ENCODE measurements at regions not wholly inside any gene's neighbourhood (a gene's known extent, or its start where the extent isn't known, plus 50 kb on each side); places are given as distances from the start of the nearest gene placed in this dataset.

- peaks cover 7% of the 10 kb centered on the region; the same call in 1 of the 2 replicates for H3K9me3 ChIP-seq (ENCODE audit: control insufficient read depth, insufficient read depth, low read length)
- no peak overlapping the region for H3K9ac ChIP-seq (ENCODE audit: low read depth, low read length)
- no peaks in the 10 kb centered on the region; the same call in 1 of the 2 replicates for H3K36me3 ChIP-seq (ENCODE audit: insufficient read depth, low read length)
- H3K4me1 ChIP-seq (ENCODE audit: insufficient read depth, low read length): no peaks in the 10 kb centered on the region
Measured at GRCh38 chr12:126076515-126076914, 1011.3 kb downstream of the AACS start.

GRCh38 chr12:126083926-126084325 is 1018.7 kb downstream of the AACS start:
- Histone ChIP-seq H3K9ac (ENCODE audit: low read depth, low read length) (no peak overlapping the region), H3K9me3 (ENCODE audit: control insufficient read depth, insufficient read depth, low read length) (no peaks in the 10 kb centered on the region), H3K4me1 (ENCODE audit: insufficient read depth, low read length) (no peaks in the 10 kb centered on the region), H3K36me3 (ENCODE audit: insufficient read depth, low read length) (no peaks in the 10 kb centered on the region)

- no peaks in the 10 kb centered on the region for H3K36me3 ChIP-seq (ENCODE audit: insufficient read depth, low read length)
- no peak overlapping the region for H3K9ac ChIP-seq (ENCODE audit: low read depth, low read length)
- no peaks in the 10 kb centered on the region for H3K4me1 ChIP-seq (ENCODE audit: insufficient read depth, low read length)
- H3K9me3 ChIP-seq (ENCODE audit: control insufficient read depth, insufficient read depth, low read length): no peaks in the 10 kb centered on the region
Measured at GRCh38 chr12:126084480-126084879, 1019.2 kb downstream of the AACS start.

- no peaks in the 10 kb centered on the region for H3K36me3 ChIP-seq (ENCODE audit: insufficient read depth, low read length)
- H3K9me3 ChIP-seq (ENCODE audit: control insufficient read depth, insufficient read depth, low read length): no peaks in the 10 kb centered on the region
- H3K4me1 ChIP-seq (ENCODE audit: insufficient read depth, low read length): no peaks in the 10 kb centered on the region
- no peak overlapping the region for H3K9ac ChIP-seq (ENCODE audit: low read depth, low read length)
Measured at GRCh38 chr12:126086242-126086641, 1021.0 kb downstream of the AACS start.

GRCh38 chr12:126087692-126088091 is 1022.5 kb downstream of the AACS start:
- Histone ChIP-seq H3K9me3 (ENCODE audit: control insufficient read depth, insufficient read depth, low read length) (no peaks in the 10 kb centered on the region), H3K36me3 (ENCODE audit: insufficient read depth, low read length) (no peaks in the 10 kb centered on the region), H3K4me1 (ENCODE audit: insufficient read depth, low read length) (no peaks in the 10 kb centered on the region), H3K9ac (ENCODE audit: low read depth, low read length) (no peak overlapping the region)

- Histone ChIP-seq H3K36me3 (ENCODE audit: insufficient read depth, low read length) (no peaks in the 10 kb centered on the region), H3K9ac (ENCODE audit: low read depth, low read length) (no peak overlapping the region), H3K9me3 (ENCODE audit: control insufficient read depth, insufficient read depth, low read length) (no peaks in the 10 kb centered on the region), H3K4me1 (ENCODE audit: insufficient read depth, low read length) (no peaks in the 10 kb centered on the region)
Measured at GRCh38 chr12:126093908-126094307, 1028.7 kb downstream of the AACS start.

- H3K9ac ChIP-seq (ENCODE audit: low read depth, low read length): no peak overlapping the region
- no peaks in the 10 kb centered on the region for H3K36me3 ChIP-seq (ENCODE audit: insufficient read depth, low read length)
- H3K9me3 ChIP-seq (ENCODE audit: control insufficient read depth, insufficient read depth, low read length): no peaks in the 10 kb centered on the region
- H3K4me1 ChIP-seq (ENCODE audit: insufficient read depth, low read length): no peaks in the 10 kb centered on the region
Measured at GRCh38 chr12:126095748-126096510, 1030.7 kb downstream of the AACS start.

- Histone ChIP-seq H3K4me1 (ENCODE audit: insufficient read depth, low read length) (no peaks in the 10 kb centered on the region), H3K9ac (ENCODE audit: low read depth, low read length) (no peak overlapping the region), H3K9me3 (ENCODE audit: control insufficient read depth, insufficient read depth, low read length) (no peaks in the 10 kb centered on the region), H3K36me3 (ENCODE audit: insufficient read depth, low read length) (no peaks in the 10 kb centered on the region)
Measured at GRCh38 chr12:126106706-126107105, 1041.5 kb downstream of the AACS start.

GRCh38 chr12:126107659-126108058 is 1042.4 kb downstream of the AACS start:
- Histone ChIP-seq H3K36me3 (ENCODE audit: insufficient read depth, low read length) (no peaks in the 10 kb centered on the region), H3K9ac (ENCODE audit: low read depth, low read length) (no peak overlapping the region), H3K9me3 (ENCODE audit: control insufficient read depth, insufficient read depth, low read length) (no peaks in the 10 kb centered on the region), H3K4me1 (ENCODE audit: insufficient read depth, low read length) (no peaks in the 10 kb centered on the region)

GRCh38 chr12:126108247-126108646 is 1043.0 kb downstream of the AACS start:
- H3K9ac ChIP-seq (ENCODE audit: low read depth, low read length): no peak overlapping the region
- H3K36me3 ChIP-seq (ENCODE audit: insufficient read depth, low read length): no peaks in the 10 kb centered on the region
- H3K4me1 ChIP-seq (ENCODE audit: insufficient read depth, low read length): no peaks in the 10 kb centered on the region
- H3K9me3 ChIP-seq (ENCODE audit: control insufficient read depth, insufficient read depth, low read length): no peaks in the 10 kb centered on the region

- no peaks in the 10 kb centered on the region for H3K9me3 ChIP-seq (ENCODE audit: control insufficient read depth, insufficient read depth, low read length)
- no peaks in the 10 kb centered on the region for H3K36me3 ChIP-seq (ENCODE audit: insufficient read depth, low read length)
- H3K9ac ChIP-seq (ENCODE audit: low read depth, low read length): no peak overlapping the region
- H3K4me1 ChIP-seq (ENCODE audit: insufficient read depth, low read length): no peaks in the 10 kb centered on the region
Measured at GRCh38 chr12:126112141-126112540, 1046.9 kb downstream of the AACS start.

- H3K9ac ChIP-seq (ENCODE audit: low read depth, low read length): no peak overlapping the region
- H3K36me3 ChIP-seq (ENCODE audit: insufficient read depth, low read length): no peaks in the 10 kb centered on the region
- no peaks in the 10 kb centered on the region for H3K9me3 ChIP-seq (ENCODE audit: control insufficient read depth, insufficient read depth, low read length)
- H3K4me1 ChIP-seq (ENCODE audit: insufficient read depth, low read length): no peaks in the 10 kb centered on the region
Measured at GRCh38 chr12:126112849-126113248, 1047.6 kb downstream of the AACS start.

- Histone ChIP-seq H3K36me3 (ENCODE audit: insufficient read depth, low read length) (no peaks in the 10 kb centered on the region), H3K4me1 (ENCODE audit: insufficient read depth, low read length) (no peaks in the 10 kb centered on the region), H3K9ac (ENCODE audit: low read depth, low read length) (no peak overlapping the region), H3K9me3 (ENCODE audit: control insufficient read depth, insufficient read depth, low read length) (no peaks in the 10 kb centered on the region)
Measured at GRCh38 chr12:126114441-126114840, 1049.2 kb downstream of the AACS start.

- H3K36me3 ChIP-seq (ENCODE audit: insufficient read depth, low read length): no peaks in the 10 kb centered on the region
- H3K9ac ChIP-seq (ENCODE audit: low read depth, low read length): no peak overlapping the region
- no peaks in the 10 kb centered on the region for H3K9me3 ChIP-seq (ENCODE audit: control insufficient read depth, insufficient read depth, low read length)
- no peaks in the 10 kb centered on the region for H3K4me1 ChIP-seq (ENCODE audit: insufficient read depth, low read length)
Measured at GRCh38 chr12:126117502-126117901, 1052.3 kb downstream of the AACS start.

- no peaks in the 10 kb centered on the region for H3K4me1 ChIP-seq (ENCODE audit: insufficient read depth, low read length)
- no peak overlapping the region for H3K9ac ChIP-seq (ENCODE audit: low read depth, low read length)
- no peaks in the 10 kb centered on the region for H3K36me3 ChIP-seq (ENCODE audit: insufficient read depth, low read length)
- H3K9me3 ChIP-seq (ENCODE audit: control insufficient read depth, insufficient read depth, low read length): no peaks in the 10 kb centered on the region; the same call in none of the 2 replicates
Measured at GRCh38 chr12:126139355-126139754, 1074.1 kb downstream of the AACS start.

Measured in ES-I3 (cell line).